MM.1S (cell line): ENCODE measurements at regions not wholly inside any gene's neighbourhood (a gene's known extent, or its start where the extent isn't known, plus 50 kb on each side); places are given as distances from the start of the nearest gene placed in this dataset.

ENCODE experiments used
- DNase-seq: peaks from one replicate; pipeline ENCODE4 v3.0.0-alpha.2; 2015
- H2AFZ ChIP-seq: fragments of 300-600 bp; sonication (generic); 2 replicates; pipeline ENCODE4 v1.6.0; 2016; ENCODE audit warnings: antibody characterized with exemption, low read length
- H3F3A ChIP-seq: fragments of 300-600 bp; sonication (generic); 2 replicates; pipeline ENCODE4 v1.6.1; 2016; ENCODE audit warnings: mild to moderate bottlenecking, antibody characterized with exemption, low read length, moderate library complexity, mixed read lengths; ENCODE audit not compliant: insufficient read depth
- H3K27ac ChIP-seq: fragments of 300-600 bp; sonication (generic); 2 replicates; pipeline ENCODE4 v1.5.1; 2016; ENCODE audit warnings: mild to moderate bottlenecking, low read length
- H3K27me3 ChIP-seq: fragments of 300-600 bp; sonication (generic); replicated peaks from 2 replicates; pipeline ENCODE4 v1.6.0; 2016; ENCODE audit warnings: low read length; ENCODE audit not compliant: insufficient read depth
- H3K36me3 ChIP-seq: fragments of 300-600 bp; sonication (generic); replicated peaks from 2 replicates; pipeline ENCODE4 v1.6.1; 2016; ENCODE audit warnings: mild to moderate bottlenecking, low read length, mixed read lengths; ENCODE audit not compliant: insufficient read depth
- H3K4me1 ChIP-seq: fragments of 300-600 bp; sonication (generic); 2 replicates; pipeline ENCODE4 v1.6.1; 2016; ENCODE audit warnings: low read length, mixed read lengths
- H3K4me2 ChIP-seq: fragments of 300-600 bp; sonication (generic); 2 replicates; pipeline ENCODE4 v1.6.0; 2016; ENCODE audit warnings: low read depth, low read length
- H3K4me3 ChIP-seq: fragments of 300-600 bp; sonication (generic); 2 replicates; pipeline ENCODE4 v1.5.1; 2016; ENCODE audit warnings: low read length, mixed read lengths
- H3K79me2 ChIP-seq: fragments of 300-600 bp; sonication (generic); 2 replicates; pipeline ENCODE4 v1.6.1; 2016; ENCODE audit warnings: mixed run types, low read length, mixed read lengths
- H3K9ac ChIP-seq: fragments of 300-600 bp; sonication (generic); 2 replicates; pipeline ENCODE4 v1.6.1; 2016; ENCODE audit warnings: low read length, mixed read lengths
- H3K9me2 ChIP-seq: fragments of 300-600 bp; sonication (generic); replicated peaks from 2 replicates; pipeline ENCODE4 v1.6.1; 2016; ENCODE audit warnings: mild to moderate bottlenecking, low read length, mixed read lengths; ENCODE audit not compliant: insufficient read depth
- H3K9me3 ChIP-seq: fragments of 300-600 bp; sonication (generic); replicated peaks from 2 replicates; pipeline ENCODE4 v1.6.1; 2016; ENCODE audit warnings: mild to moderate bottlenecking, low read length, mixed read lengths; ENCODE audit not compliant: insufficient read depth
- H4K20me1 ChIP-seq: fragments of 300-600 bp; sonication (generic); 2 replicates; pipeline ENCODE4 v1.6.1; 2016; ENCODE audit warnings: mild to moderate bottlenecking, low read length, moderate library complexity, mixed read lengths; ENCODE audit not compliant: insufficient read depth
- EZH2 ChIP-seq: fragments of 300-600 bp; sonication (generic); optimal IDR thresholded peaks from 2 replicates; pipeline ENCODE3; 2017; ENCODE audit warnings: low read depth, mild to moderate bottlenecking, antibody characterized with exemption, low read length, mixed read lengths
- EZH2phosphoT487 ChIP-seq: fragments of 300-600 bp; sonication (generic); IDR thresholded peaks from 2 replicates; pipeline ENCODE4 v1.6.1; 2018; ENCODE audit warnings: antibody characterized with exemption, low read length
- TF ChIP-seq, protein P1 (sequence below): fragments of 300-600 bp; sonication (generic); IDR thresholded peaks from 2 replicates; pipeline ENCODE4 v1.5.1; 2016; ENCODE audit warnings: antibody characterized with exemption, low read length, mixed read lengths

DNA sequence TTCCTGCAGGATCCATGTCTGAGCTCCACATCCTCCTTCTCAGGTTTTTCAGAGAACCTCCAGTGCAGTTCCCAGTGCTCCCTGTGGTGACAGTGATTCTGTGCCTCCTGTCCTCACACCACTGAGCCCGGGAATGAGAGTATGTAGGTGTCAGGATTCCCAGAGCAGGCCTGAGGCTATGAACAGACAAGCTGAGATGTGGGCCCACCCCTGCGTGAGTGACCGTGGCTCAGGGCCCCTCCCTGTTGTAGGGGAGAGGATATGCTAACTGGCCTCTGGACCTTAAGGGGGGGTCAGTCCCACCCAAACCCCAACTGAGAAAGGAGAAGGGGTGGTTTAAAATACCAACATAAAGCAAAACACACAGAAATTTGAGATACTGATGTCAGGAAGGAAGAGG, 104.8 kb upstream of the RAB12 start:
- H3K9me3 ChIP-seq, result no peaks in the 10 kb centered on the region
- TF ChIP-seq, protein P1, sequence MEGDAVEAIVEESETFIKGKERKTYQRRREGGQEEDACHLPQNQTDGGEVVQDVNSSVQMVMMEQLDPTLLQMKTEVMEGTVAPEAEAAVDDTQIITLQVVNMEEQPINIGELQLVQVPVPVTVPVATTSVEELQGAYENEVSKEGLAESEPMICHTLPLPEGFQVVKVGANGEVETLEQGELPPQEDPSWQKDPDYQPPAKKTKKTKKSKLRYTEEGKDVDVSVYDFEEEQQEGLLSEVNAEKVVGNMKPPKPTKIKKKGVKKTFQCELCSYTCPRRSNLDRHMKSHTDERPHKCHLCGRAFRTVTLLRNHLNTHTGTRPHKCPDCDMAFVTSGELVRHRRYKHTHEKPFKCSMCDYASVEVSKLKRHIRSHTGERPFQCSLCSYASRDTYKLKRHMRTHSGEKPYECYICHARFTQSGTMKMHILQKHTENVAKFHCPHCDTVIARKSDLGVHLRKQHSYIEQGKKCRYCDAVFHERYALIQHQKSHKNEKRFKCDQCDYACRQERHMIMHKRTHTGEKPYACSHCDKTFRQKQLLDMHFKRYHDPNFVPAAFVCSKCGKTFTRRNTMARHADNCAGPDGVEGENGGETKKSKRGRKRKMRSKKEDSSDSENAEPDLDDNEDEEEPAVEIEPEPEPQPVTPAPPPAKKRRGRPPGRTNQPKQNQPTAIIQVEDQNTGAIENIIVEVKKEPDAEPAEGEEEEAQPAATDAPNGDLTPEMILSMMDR, result no peak
- no peak for TF ChIP-seq EZH2phosphoT487
- TF ChIP-seq EZH2, result no peak
- H3F3A ChIP-seq, result no peaks in the 10 kb centered on the region
- H3K36me3 ChIP-seq, result no peaks in the 10 kb centered on the region
- H3K4me3 ChIP-seq, result no peak overlapping the region
- H2AFZ ChIP-seq, result no peak overlapping the region
- no peaks in the 10 kb centered on the region for H3K4me1 ChIP-seq
- H3K27ac ChIP-seq, result no peak overlapping the region
- H4K20me1 ChIP-seq, result no peaks in the 10 kb centered on the region
- DNase-seq, result no peak
- H3K4me2 ChIP-seq, result no peak overlapping the region
- no peaks in the 10 kb centered on the region for H3K27me3 ChIP-seq
- no peaks in the 10 kb centered on the region for H3K9me2 ChIP-seq
- H3K9ac ChIP-seq, result no peak overlapping the region
- H3K79me2 ChIP-seq, result no peaks in the 10 kb centered on the region

DNA sequence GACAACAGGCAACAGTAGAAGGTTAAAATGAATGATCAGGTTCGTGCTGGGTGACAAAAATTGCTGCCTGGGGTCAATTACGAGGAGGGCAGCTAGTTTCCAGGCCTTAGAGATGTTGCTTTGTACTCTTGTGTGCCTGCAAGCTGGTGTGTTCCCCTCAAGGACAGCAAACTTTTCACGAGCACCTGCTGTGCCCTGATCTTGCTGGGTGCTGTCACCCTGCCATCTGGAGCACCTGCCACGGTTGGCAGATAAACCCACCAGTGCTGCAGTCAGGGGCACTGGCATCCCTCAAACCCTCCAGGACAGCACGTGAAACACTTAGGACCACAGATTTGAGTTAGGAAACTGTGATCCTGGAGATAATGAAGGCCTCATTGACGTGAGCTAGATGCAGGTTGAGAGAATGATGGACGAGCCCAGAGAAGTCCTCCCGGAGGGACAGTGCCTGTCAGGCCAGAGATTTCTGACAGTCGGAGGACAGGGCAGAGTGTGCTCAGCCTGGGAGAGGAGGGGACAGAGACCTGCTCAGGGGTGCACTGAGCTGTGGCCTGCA, 104.3 kb upstream of the RAB12 start:
- no peak overlapping the region for H3K4me3 ChIP-seq
- no peak overlapping the region for H3K27ac ChIP-seq
- no peaks in the 10 kb centered on the region for H3K27me3 ChIP-seq
- H3K9me2 ChIP-seq, result no peaks in the 10 kb centered on the region
- no peaks in the 10 kb centered on the region for H3F3A ChIP-seq
- no peaks in the 10 kb centered on the region for H3K9me3 ChIP-seq
- H4K20me1 ChIP-seq, result no peaks in the 10 kb centered on the region
- TF ChIP-seq EZH2phosphoT487 (no peak), EZH2 (no peak)
- TF ChIP-seq, protein P1, result no peak
- H3K36me3 ChIP-seq, result no peaks in the 10 kb centered on the region
- H3K4me1 ChIP-seq, result no peaks in the 10 kb centered on the region
- no peaks in the 10 kb centered on the region for H3K79me2 ChIP-seq
- no peak overlapping the region for H2AFZ ChIP-seq
- H3K4me2 ChIP-seq, result no peak overlapping the region
- no peak for DNase-seq
- H3K9ac ChIP-seq, result no peak overlapping the region

DNA sequence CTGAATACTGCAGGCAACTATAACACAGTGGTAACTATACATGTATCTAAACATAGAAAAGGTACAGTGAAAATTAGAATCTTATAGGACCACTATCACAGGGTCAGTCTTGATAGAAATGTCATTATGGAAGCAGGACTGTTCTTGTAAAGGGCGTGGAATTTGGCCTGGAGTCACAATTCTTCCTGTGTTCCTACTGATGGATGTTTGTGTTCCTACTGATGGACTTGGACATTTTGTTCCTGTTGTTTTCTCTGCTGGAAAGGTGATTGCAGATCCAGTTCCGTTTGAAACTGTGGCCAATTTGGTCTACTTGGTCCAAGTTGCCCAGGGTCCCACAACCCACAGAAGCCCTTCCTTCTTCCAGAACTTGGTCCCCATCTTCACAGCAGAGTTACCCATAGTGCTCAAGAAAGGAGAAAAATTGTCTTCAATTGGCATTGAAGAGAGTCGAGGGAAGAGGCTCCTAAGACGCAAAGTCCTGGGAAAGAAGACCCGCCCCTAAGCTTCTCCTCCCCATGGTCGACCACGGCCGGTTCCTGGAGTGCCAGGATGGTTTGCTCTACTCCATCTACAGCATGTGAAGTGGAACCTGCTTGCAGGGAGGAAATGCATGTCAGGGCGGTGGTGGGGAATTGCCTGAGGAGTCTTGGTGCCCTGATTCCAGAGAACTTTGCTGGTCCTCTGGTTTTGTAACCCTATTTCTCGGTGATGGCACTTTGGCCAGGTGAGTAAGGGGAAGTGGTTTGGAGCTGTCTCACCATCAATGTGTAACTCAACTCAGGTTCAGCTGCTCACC, 102.8 kb upstream of the RAB12 start:
- H3K27me3 ChIP-seq, result no peaks in the 10 kb centered on the region
- no peaks in the 10 kb centered on the region for H3K36me3 ChIP-seq
- TF ChIP-seq EZH2phosphoT487 (no peak), EZH2 (no peak)
- H3K4me2 ChIP-seq, result no peak overlapping the region
- DNase-seq, result no peak
- no peak overlapping the region for H3K27ac ChIP-seq
- no peaks in the 10 kb centered on the region for H3K9me3 ChIP-seq
- no peak overlapping the region for H3K4me3 ChIP-seq
- H3F3A ChIP-seq, result no peaks in the 10 kb centered on the region
- no peaks in the 10 kb centered on the region for H3K79me2 ChIP-seq
- no peaks in the 10 kb centered on the region for H4K20me1 ChIP-seq
- no peak overlapping the region for H2AFZ ChIP-seq
- no peaks in the 10 kb centered on the region for H3K4me1 ChIP-seq
- H3K9ac ChIP-seq, result no peak overlapping the region
- H3K9me2 ChIP-seq, result no peaks in the 10 kb centered on the region

DNA sequence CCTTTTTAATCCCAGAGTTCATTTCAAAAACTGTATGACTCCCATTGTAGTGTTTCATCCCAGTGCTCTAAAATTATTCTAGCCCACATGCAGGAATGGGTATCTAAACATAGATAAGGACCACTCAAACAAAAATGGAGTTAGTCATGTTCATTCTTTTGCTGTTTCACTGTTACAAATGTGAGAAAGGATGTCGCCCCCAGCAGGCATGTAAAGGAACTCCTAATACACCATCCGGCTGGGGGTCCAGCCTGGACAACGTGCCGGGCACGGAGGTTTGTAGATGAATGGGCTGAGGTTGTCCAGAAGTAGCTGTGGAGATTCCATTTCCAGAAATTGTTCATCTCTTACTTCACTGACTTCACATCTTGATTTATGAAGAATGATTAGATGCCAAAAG, 101.9 kb upstream of the RAB12 start:
- TF ChIP-seq EZH2phosphoT487 (no peak), EZH2 (no peak)
- TF ChIP-seq, protein P1, result no peak
- no peak for DNase-seq
- Histone ChIP-seq H3K27ac (no peak overlapping the region), H3K4me3 (no peak overlapping the region), H3K4me1 (no peaks in the 10 kb centered on the region), H3K4me2 (no peak overlapping the region), H3K27me3 (no peaks in the 10 kb centered on the region), H3K79me2 (no peaks in the 10 kb centered on the region), H3F3A (no peaks in the 10 kb centered on the region), H3K36me3 (no peaks in the 10 kb centered on the region), H3K9me2 (no peaks in the 10 kb centered on the region), H2AFZ (no peak overlapping the region), H3K9me3 (no peaks in the 10 kb centered on the region), H3K9ac (no peak overlapping the region), H4K20me1 (no peaks in the 10 kb centered on the region)
